COR-L47 (cell line): ENCODE measurements at regions not wholly inside any gene's neighbourhood (a gene's known extent, or its start where the extent isn't known, plus 50 kb on each side); places are given as distances from the start of the nearest gene placed in this dataset.
"Not testable (repeated sequence)": the region's sequence is repeated elsewhere in the genome, so short reads cannot be mapped to it uniquely, and the experiment has no call there.

Experiments used
- DNase-seq: peaks from one replicate; lab custom pipeline; 2025; lab: John Stamatoyannopoulos, UW

GRCh38 chr12:65739606-65740005 lies 84.7 kb upstream of the HMGA2 start:
- no peak for DNase-seq

- DNase-seq = no peak
Observed at GRCh38 chr12:65740506-65740872, 83.8 kb upstream of the HMGA2 start.

- no peak for DNase-seq
Observed at GRCh38 chr12:65740873-65741600, 83.2 kb upstream of the HMGA2 start.

GRCh38 chr12:65741656-65742017 lies 82.6 kb upstream of the HMGA2 start:
- DNase-seq = no peak

GRCh38 chr12:65742018-65743010 lies 82.0 kb upstream of the HMGA2 start:
- DNase-seq = no peak

GRCh38 chr12:65744236-65744840 lies 79.9 kb upstream of the HMGA2 start:
- not testable (repeated sequence) for DNase-seq

GRCh38 chr12:65747338-65747737 lies 76.9 kb upstream of the HMGA2 start:
- no peak for DNase-seq

- DNase-seq = no peak
Observed at GRCh38 chr12:65748332-65748731, 76.0 kb upstream of the HMGA2 start.

GRCh38 chr12:65754290-65754689 lies 70.0 kb upstream of the HMGA2 start:
- DNase-seq = no peak

GRCh38 chr12:65754744-65755595 lies 69.3 kb upstream of the HMGA2 start:
- DNase-seq = no peak

GRCh38 chr12:65755596-65755978 lies 68.7 kb upstream of the HMGA2 start:
- no peak for DNase-seq

GRCh38 chr12:65756267-65756666 lies 68.0 kb upstream of the HMGA2 start:
- no peak for DNase-seq

GRCh38 chr12:65756956-65757511 lies 67.2 kb upstream of the HMGA2 start:
- DNase-seq = no peak

GRCh38 chr12:65758401-65758800 lies 65.9 kb upstream of the HMGA2 start:
- DNase-seq = no peak

GRCh38 chr12:65759735-65760134 lies 64.5 kb upstream of the HMGA2 start:
- DNase-seq = no peak

GRCh38 chr12:65761301-65761700 lies 63.0 kb upstream of the HMGA2 start:
- DNase-seq = no peak

- DNase-seq = no peak
Observed at GRCh38 chr12:65764325-65764724, 60.0 kb upstream of the HMGA2 start.

GRCh38 chr12:65765436-65765813 lies 58.9 kb upstream of the HMGA2 start:
- no peak for DNase-seq

- DNase-seq = no peak
Observed at GRCh38 chr12:65769880-65770279, 54.4 kb upstream of the HMGA2 start.
